HEK293 (cell line): ENCODE measurements at regions not wholly inside any gene's neighbourhood (a gene's known extent, or its start where the extent isn't known, plus 50 kb on each side); places are given as distances from the start of the nearest gene placed in this dataset.

Source experiments
- CTCF ChIA-PET: fragments of 350-600 bp; formaldehyde crosslinking; extraction: SDS; loops from one replicate; lab custom pipeline; 2021; ENCODE audit warnings: antibody characterized with exemption; lab: Yijun Ruan, JAX
- POLR2A ChIA-PET: fragments of 300-600 bp; formaldehyde crosslinking; extraction: SDS; loops from one replicate; lab custom pipeline; 2020; ENCODE audit warnings: antibody characterized with exemption, inconsistent platforms; lab: Yijun Ruan, JAX
- H3K27ac ChIP-seq: fragments of 200-500 bp; sonication (Bioruptor generic); 2 replicates; pipeline ENCODE4 v1.5.1; 2014; ENCODE audit warnings: low read depth, low read length, control low read depth, inconsistent platforms; ENCODE audit errors: extremely low read depth
- H3K36me3 ChIP-seq, 2 experiments: fragments of 200-500 bp in 1 of 2; sonication (Bioruptor generic) in 1 of 2; 1 replicate in 1 of 2; 2 replicates in 1 of 2; pipeline ENCODE4 v1.5.1; 2014 to 2017; ENCODE audit warnings: inconsistent platforms in 2 of 2, low read length in 2 of 2; ENCODE audit not compliant: control insufficient read depth in 2 of 2, insufficient read depth in 1 of 2
- H3K4me1 ChIP-seq: fragments of 200-500 bp; sonication (Bioruptor generic); 2 replicates; pipeline ENCODE4 v1.5.1; 2014; ENCODE audit warnings: mild to moderate bottlenecking, low read length, inconsistent platforms; ENCODE audit not compliant: control insufficient read depth, insufficient read depth
- H3K4me3 ChIP-seq: 2 replicates; pipeline ENCODE4 v1.5.1; 2011; ENCODE audit warnings: low read depth, mild to moderate bottlenecking, control low read depth, low read length, moderate library complexity
- H3K9me3 ChIP-seq: fragments of 200-500 bp; sonication (Bioruptor generic); 2 replicates; pipeline ENCODE4 v1.5.1; 2014; ENCODE audit warnings: low read depth, low read length, inconsistent platforms; ENCODE audit not compliant: control insufficient read depth, insufficient read depth
- AEBP2 ChIP-seq: fragments of 450-650 bp; formaldehyde crosslinking; IDR thresholded peaks from 2 replicates; pipeline ENCODE4 v1.5.1; 2016; ENCODE audit warnings: missing biosample characterization, missing genetic modification characterization, borderline replicate concordance
- MZF1 ChIP-seq: fragments of 450-650 bp; formaldehyde crosslinking; IDR thresholded peaks from 2 replicates; pipeline ENCODE4 v1.5.1; 2017; ENCODE audit warnings: missing biosample characterization, missing genetic modification characterization, borderline replicate concordance
- PRDM1 ChIP-seq: fragments of 450-650 bp; formaldehyde crosslinking; IDR thresholded peaks from 2 replicates; pipeline ENCODE4; 2016; ENCODE audit warnings: missing biosample characterization, missing genetic modification characterization
- SETDB1 ChIP-seq: IDR thresholded peaks from one replicate; pipeline ENCODE4 v1.6.1; 2017; ENCODE audit warnings: mild to moderate bottlenecking, low read length, moderate library complexity, mixed read lengths; ENCODE audit not compliant: insufficient read length
- ZFP69B ChIP-seq: fragments of 450-650 bp; formaldehyde crosslinking; IDR thresholded peaks from 2 replicates; pipeline ENCODE4 v1.5.1; 2016; ENCODE audit warnings: missing biosample characterization, missing genetic modification characterization
- ZNF140 ChIP-seq: fragments of 450-650 bp; formaldehyde crosslinking; IDR thresholded peaks from 2 replicates; pipeline ENCODE4 v1.5.1; 2016; ENCODE audit warnings: missing biosample characterization, missing genetic modification characterization
- ZNF2 ChIP-seq: fragments of 450-650 bp; formaldehyde crosslinking; IDR thresholded peaks from 2 replicates; pipeline ENCODE4 v1.5.1; 2016; ENCODE audit warnings: missing biosample characterization, missing genetic modification characterization
- ZNF223 ChIP-seq: fragments of 450-650 bp; formaldehyde crosslinking; IDR thresholded peaks from 2 replicates; pipeline ENCODE4 v1.5.1; 2016; ENCODE audit warnings: missing biosample characterization, missing genetic modification characterization
- ZNF302 ChIP-seq: fragments of 450-650 bp; formaldehyde crosslinking; IDR thresholded peaks from 2 replicates; pipeline ENCODE4 v1.5.1; 2016; ENCODE audit warnings: missing biosample characterization, missing genetic modification characterization, low read depth
- ZNF335 ChIP-seq: fragments of 450-650 bp; formaldehyde crosslinking; conservative IDR thresholded peaks from 2 replicates; pipeline ENCODE4 v1.5.1; 2016; ENCODE audit warnings: missing biosample characterization, missing genetic modification characterization
- ZNF341 ChIP-seq: fragments of 450-650 bp; formaldehyde crosslinking; IDR thresholded peaks from 2 replicates; pipeline ENCODE4; 2016; ENCODE audit warnings: low read depth, missing biosample characterization, missing genetic modification characterization
- ZNF354C ChIP-seq: fragments of 450-650 bp; formaldehyde crosslinking; IDR thresholded peaks from 2 replicates; pipeline ENCODE4 v1.5.1; 2016; ENCODE audit warnings: missing biosample characterization, missing genetic modification characterization, low read depth, borderline replicate concordance
- ZNF426 ChIP-seq: fragments of 450-650 bp; formaldehyde crosslinking; IDR thresholded peaks from 2 replicates; pipeline ENCODE4 v1.5.1; 2017; ENCODE audit warnings: missing biosample characterization, missing genetic modification characterization, mild to moderate bottlenecking, inconsistent platforms, moderate library complexity
- ZNF473 ChIP-seq: fragments of 450-650 bp; formaldehyde crosslinking; IDR thresholded peaks from 2 replicates; pipeline ENCODE4 v1.5.1; 2017; ENCODE audit warnings: missing biosample characterization, missing genetic modification characterization
- ZNF48 ChIP-seq: fragments of 450-650 bp; formaldehyde crosslinking; IDR thresholded peaks from 2 replicates; pipeline ENCODE4 v1.5.1; 2016; ENCODE audit warnings: missing biosample characterization, missing genetic modification characterization
- ZNF555 ChIP-seq: fragments of 450-650 bp; formaldehyde crosslinking; conservative IDR thresholded peaks from 2 replicates; pipeline ENCODE4 v1.5.1; 2017; ENCODE audit warnings: missing biosample characterization, mild to moderate bottlenecking, missing genetic modification characterization, inconsistent platforms
- ZNF558 ChIP-seq: fragments of 450-650 bp; formaldehyde crosslinking; IDR thresholded peaks from 2 replicates; pipeline ENCODE4 v1.5.1; 2016; ENCODE audit warnings: missing biosample characterization, missing genetic modification characterization
- ZNF571 ChIP-seq: fragments of 450-650 bp; formaldehyde crosslinking; IDR thresholded peaks from 2 replicates; pipeline ENCODE4 v1.5.0; 2017; ENCODE audit warnings: missing biosample characterization, missing genetic modification characterization
- ZNF624 ChIP-seq: fragments of 450-650 bp; formaldehyde crosslinking; IDR thresholded peaks from 2 replicates; pipeline ENCODE4 v1.5.1; 2017; ENCODE audit warnings: missing biosample characterization, missing genetic modification characterization
- ZSCAN23 ChIP-seq: fragments of 450-650 bp; formaldehyde crosslinking; IDR thresholded peaks from 2 replicates; pipeline ENCODE4 v1.5.1; 2016; ENCODE audit warnings: missing biosample characterization, missing genetic modification characterization
- TF ChIP-seq, protein P1 (sequence below): sonication (generic); formaldehyde crosslinking; IDR thresholded peaks from 2 replicates; pipeline ENCODE4 v1.8.1; 2022; ENCODE audit warnings: mild to moderate bottlenecking, moderate library complexity, missing genetic modification reagents
- TF ChIP-seq, protein P2 (sequence below): fragments of 450-650 bp; formaldehyde crosslinking; IDR thresholded peaks from 2 replicates; pipeline ENCODE4 v1.5.1; 2016; ENCODE audit warnings: missing biosample characterization, missing genetic modification characterization
- TF ChIP-seq, protein P3 (sequence below): IDR thresholded peaks from 2 replicates; pipeline ENCODE4 v1.6.1; 2011; ENCODE audit warnings: mild to moderate bottlenecking, low read depth, low read length, borderline replicate concordance

DNA sequence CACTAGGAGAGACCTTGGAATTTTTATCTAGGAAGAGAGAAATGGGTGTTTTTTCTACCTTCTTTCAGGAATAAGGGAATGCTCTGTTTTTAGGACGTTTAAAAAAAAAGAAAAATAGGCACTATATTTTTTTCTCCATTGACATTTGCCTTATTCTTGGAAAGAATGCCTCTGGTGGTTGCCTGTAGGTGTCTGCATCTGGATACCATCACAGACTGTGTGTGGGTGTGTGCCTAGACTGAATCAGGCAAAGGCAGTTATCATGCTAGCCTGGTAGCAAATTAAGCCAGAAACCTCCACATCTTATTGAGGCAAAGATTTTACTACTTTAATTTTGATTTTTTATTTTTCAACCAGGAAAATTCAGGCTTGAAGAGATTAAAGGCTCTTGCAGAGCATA is 513.6 kb upstream of the KCNMB2 start (continued):
- TF ChIP-seq AEBP2 (no peak), PRDM1 (tag by site-specific recombination) (no peak), ZNF48 (tag by site-specific recombination) (no peak), ZNF140 (tag by site-specific recombination) (no peak), ZNF571 (tag by site-specific recombination) (no peak)
- TF ChIP-seq, protein P1, sequence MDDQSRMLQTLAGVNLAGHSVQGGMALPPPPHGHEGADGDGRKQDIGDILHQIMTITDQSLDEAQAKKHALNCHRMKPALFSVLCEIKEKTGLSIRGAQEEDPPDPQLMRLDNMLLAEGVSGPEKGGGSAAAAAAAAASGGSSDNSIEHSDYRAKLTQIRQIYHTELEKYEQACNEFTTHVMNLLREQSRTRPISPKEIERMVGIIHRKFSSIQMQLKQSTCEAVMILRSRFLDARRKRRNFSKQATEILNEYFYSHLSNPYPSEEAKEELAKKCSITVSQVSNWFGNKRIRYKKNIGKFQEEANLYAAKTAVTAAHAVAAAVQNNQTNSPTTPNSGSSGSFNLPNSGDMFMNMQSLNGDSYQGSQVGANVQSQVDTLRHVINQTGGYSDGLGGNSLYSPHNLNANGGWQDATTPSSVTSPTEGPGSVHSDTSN (CRISPR knock-in tag) = no peak

DNA sequence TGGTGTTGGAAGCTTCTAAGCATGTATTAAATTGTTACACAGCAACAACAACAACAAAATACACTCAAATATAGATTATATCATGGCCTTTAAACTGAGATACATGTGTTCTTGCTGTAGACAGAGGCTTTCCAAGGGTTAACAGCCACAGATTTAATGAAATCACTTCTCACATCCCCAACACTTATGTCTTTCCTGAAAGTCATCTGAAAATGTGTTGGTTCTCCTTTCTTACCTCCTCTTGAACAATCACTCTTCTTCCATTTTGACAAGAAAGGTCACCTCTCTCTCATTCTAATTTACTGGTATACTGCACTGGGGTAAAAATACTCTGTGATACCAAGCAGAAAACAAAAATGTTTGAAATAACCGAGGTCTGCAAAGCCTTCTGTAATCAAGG is 507.3 kb upstream of the KCNMB2 start:
- TF ChIP-seq, protein P2, sequence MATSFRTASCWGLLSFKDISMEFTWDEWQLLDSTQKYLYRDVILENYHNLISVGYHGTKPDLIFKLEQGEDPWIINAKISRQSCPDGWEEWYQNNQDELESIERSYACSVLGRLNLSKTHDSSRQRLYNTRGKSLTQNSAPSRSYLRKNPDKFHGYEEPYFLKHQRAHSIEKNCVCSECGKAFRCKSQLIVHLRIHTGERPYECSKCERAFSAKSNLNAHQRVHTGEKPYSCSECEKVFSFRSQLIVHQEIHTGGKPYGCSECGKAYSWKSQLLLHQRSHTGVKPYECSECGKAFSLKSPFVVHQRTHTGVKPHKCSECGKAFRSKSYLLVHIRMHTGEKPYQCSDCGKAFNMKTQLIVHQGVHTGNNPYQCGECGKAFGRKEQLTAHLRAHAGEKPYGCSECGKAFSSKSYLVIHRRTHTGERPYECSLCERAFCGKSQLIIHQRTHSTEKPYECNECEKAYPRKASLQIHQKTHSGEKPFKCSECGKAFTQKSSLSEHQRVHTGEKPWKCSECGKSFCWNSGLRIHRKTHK (tag by site-specific recombination) = no peak
- TF ChIP-seq ZNF555 (tag by site-specific recombination) (no peak), SETDB1 (no peak), ZSCAN23 (tag by site-specific recombination) (no peak), MZF1 (tag by site-specific recombination) (no peak), ZNF473 (tag by site-specific recombination) (no peak), ZNF558 (tag by site-specific recombination) (no peak), ZNF302 (tag by site-specific recombination) (no peak), ZNF354C (tag by site-specific recombination) (no peak), ZNF624 (tag by site-specific recombination) (no peak), ZFP69B (tag by site-specific recombination) (no peak), ZNF48 (tag by site-specific recombination) (no peak), ZNF223 (no peak), ZNF2 (tag by site-specific recombination) (no peak), ZNF426 (tag by site-specific recombination) (no peak), ZNF335 (tag by site-specific recombination) (no peak), ZNF341 (tag by site-specific recombination) (no peak)
- TF ChIP-seq, protein P3, sequence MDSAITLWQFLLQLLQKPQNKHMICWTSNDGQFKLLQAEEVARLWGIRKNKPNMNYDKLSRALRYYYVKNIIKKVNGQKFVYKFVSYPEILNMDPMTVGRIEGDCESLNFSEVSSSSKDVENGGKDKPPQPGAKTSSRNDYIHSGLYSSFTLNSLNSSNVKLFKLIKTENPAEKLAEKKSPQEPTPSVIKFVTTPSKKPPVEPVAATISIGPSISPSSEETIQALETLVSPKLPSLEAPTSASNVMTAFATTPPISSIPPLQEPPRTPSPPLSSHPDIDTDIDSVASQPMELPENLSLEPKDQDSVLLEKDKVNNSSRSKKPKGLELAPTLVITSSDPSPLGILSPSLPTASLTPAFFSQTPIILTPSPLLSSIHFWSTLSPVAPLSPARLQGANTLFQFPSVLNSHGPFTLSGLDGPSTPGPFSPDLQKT = no peak
- TF ChIP-seq, all 188 proteins: peak for 0
- H3K36me3 ChIP-seq = no peaks in the 10 kb centered on the region
- no peak overlapping the region for H3K4me3 ChIP-seq
- ChIA-PET CTCF (no interaction called here), POLR2A (no interaction called here)
- no peaks in the 10 kb centered on the region for H3K9me3 ChIP-seq
- no peak overlapping the region for H3K27ac ChIP-seq
- no peaks in the 10 kb centered on the region for H3K4me1 ChIP-seq
